B cell (primary cell): ENCODE measurements at regions not wholly inside any gene's neighbourhood (a gene's known extent, or its start where the extent isn't known, plus 50 kb on each side); places are given as distances from the start of the nearest gene placed in this dataset.

Experiments used
- ATAC-seq: fragments of 200-7000 bp; cut with Tn5 transposase; one replicate; pipeline ENCODE4 v1.10.0; 2021; ENCODE audit warnings: low read depth, mild to moderate bottlenecking, moderate number of reproducible peaks, moderate library complexity
- CTCF ChIA-PET: fragments of 350-600 bp; sonication (Branson Sonifier 250); formaldehyde crosslinking; loops from one replicate; lab custom pipeline; 2021; ENCODE audit warnings: antibody characterized with exemption, inconsistent platforms; lab: Charles Lee
- POLR2A ChIA-PET: fragments of 350-600 bp; sonication (Branson Sonifier 250); formaldehyde crosslinking; loops from one replicate; lab custom pipeline; 2021; ENCODE audit warnings: antibody characterized with exemption; lab: Charles Lee
- DNase-seq: peaks from one replicate; pipeline ENCODE4 v3.0.0; 2013
- H2AFZ ChIP-seq: 2 replicates; pipeline ENCODE4 v1.6.1; 2012; ENCODE audit warnings: mild to moderate bottlenecking, low read depth, low read length; ENCODE audit not compliant: insufficient read depth, poor library complexity, severe bottlenecking
- H3K27ac ChIP-seq, 2 donors: 1 replicate in 1 of 2; 2 replicates in 1 of 2; pipeline ENCODE4 v1.5.1; 2012 to 2013; ENCODE audit warnings: low read length in 2 of 2, mild to moderate bottlenecking in 2 of 2, moderate library complexity in 1 of 2
- H3K27me3 ChIP-seq, 4 experiments: fragments of 200-600 bp in 1 of 4; sonication (generic) in 1 of 4; replicated peaks in 1 of 4; 1 replicate in 2 of 4; 2 replicates in 2 of 4; pipeline versions ENCODE4 v1.6.1 to v1.7.0; 2013 to 2016; ENCODE audit warnings: low read length in 3 of 4, mild to moderate bottlenecking in 2 of 4, mixed read lengths in 1 of 4, moderate library complexity in 1 of 4; ENCODE audit not compliant: insufficient read depth in 4 of 4, control insufficient read depth in 3 of 4; ENCODE audit errors: control extremely low read depth in 1 of 4
- H3K36me3 ChIP-seq, 2 experiments: replicated peaks in 1 of 2; 1 replicate in 1 of 2; 2 replicates in 1 of 2; pipeline versions ENCODE4 v1.6.1 to v1.7.1; 2013; ENCODE audit warnings: low read length in 1 of 2; ENCODE audit not compliant: insufficient read depth in 2 of 2, control insufficient read depth in 1 of 2; ENCODE audit errors: control extremely low read depth in 1 of 2, extremely low read depth in 1 of 2
- H3K4me1 ChIP-seq, 2 donors: fragments of 200-600 bp in 1 of 2; sonication (generic) in 1 of 2; 1 replicate in 1 of 2; 2 replicates in 1 of 2; pipeline versions ENCODE4 v1.5.1 to v1.6.1; 2013 to 2017; ENCODE audit warnings: low read length in 2 of 2; ENCODE audit not compliant: control insufficient read depth in 2 of 2, insufficient read depth in 2 of 2
- H3K4me2 ChIP-seq: replicated peaks from 2 replicates; pipeline ENCODE3; 2012; ENCODE audit warnings: mild to moderate bottlenecking, low read depth, low read length; ENCODE audit not compliant: poor library complexity, severe bottlenecking
- H3K4me3 ChIP-seq, 5 experiments: fragments of 200-600 bp in 1 of 5; sonication (generic) in 1 of 5; 1 replicate in 3 of 5; 2 replicates in 2 of 5; pipeline versions ENCODE4 v1.5.1 to v1.7.0; 2011 to 2016; ENCODE audit warnings: low read length in 4 of 5, mild to moderate bottlenecking in 4 of 5, low read depth in 2 of 5, control low read depth in 1 of 5, moderate library complexity in 1 of 5; ENCODE audit not compliant: insufficient read depth in 1 of 5; ENCODE audit errors: control extremely low read depth in 1 of 5, extremely low read depth in 1 of 5
- H3K79me2 ChIP-seq: fragments of 200-600 bp; sonication (generic); one replicate; pipeline ENCODE4 v1.6.0; 2016; ENCODE audit warnings: low read length; ENCODE audit not compliant: control insufficient read depth, insufficient read depth
- H3K9ac ChIP-seq: fragments of 200-600 bp; sonication (generic); 2 replicates; pipeline ENCODE4 v1.6.1; 2017; ENCODE audit warnings: mild to moderate bottlenecking, low read length, moderate library complexity
- H3K9me3 ChIP-seq, 3 donors: one replicate each; pipeline versions ENCODE4 v1.6.1 to v1.7.1; 2013; ENCODE audit warnings: low read length in 2 of 3; ENCODE audit not compliant: control insufficient read depth in 2 of 3, insufficient read depth in 1 of 3; ENCODE audit errors: control extremely low read depth in 1 of 3
- H4K20me1 ChIP-seq: 2 replicates; pipeline ENCODE4 v1.6.0; 2012; ENCODE audit warnings: mild to moderate bottlenecking, low read length; ENCODE audit not compliant: insufficient read depth, control insufficient read depth, poor library complexity, severe bottlenecking
- H3K27ac Mint-ChIP-seq: one replicate; pipeline ENCODE4 v1.8.0; 2021; ENCODE audit warnings: mixed read lengths
- H3K27me3 Mint-ChIP-seq: one replicate; pipeline ENCODE4 v1.8.0; 2021; ENCODE audit warnings: mixed read lengths
- H3K4me1 Mint-ChIP-seq: one replicate; pipeline ENCODE4 v1.8.0; 2021; ENCODE audit warnings: mixed read lengths
- H3K4me3 Mint-ChIP-seq: one replicate; pipeline ENCODE4 v1.8.0; 2021; ENCODE audit warnings: mixed read lengths
- H3K9me3 Mint-ChIP-seq: one replicate; pipeline ENCODE4 v1.8.0; 2022; ENCODE audit warnings: mixed read lengths; ENCODE audit not compliant: insufficient read depth
- EZH2 ChIP-seq: IDR thresholded peaks from 2 replicates; pipeline ENCODE4 v1.6.1; 2012; ENCODE audit warnings: borderline replicate concordance, low read depth, mild to moderate bottlenecking, moderate library complexity, low read length; ENCODE audit not compliant: insufficient read depth, poor library complexity, severe bottlenecking
- WGBS: methylation state at CpG from one replicate; pipeline ENCODE4 v1.1.5; 2013; ENCODE audit warnings: missing lambda C conversion rate; ENCODE audit not compliant: insufficient coverage; 5-methylcytosine and 5-hydroxymethylcytosine counted together
- intact Hi-C: fragments of 100-400 bp; cut with micrococcal nuclease; formaldehyde crosslinking; loops from one replicate; pipeline ENCODE4 v1.10.0; 2022
- TF ChIP-seq, protein P1 (sequence below): fragments of 200-600 bp; IDR thresholded peaks from one replicate; pipeline ENCODE4 v1.8.0; 2022; ENCODE audit warnings: antibody characterized with exemption, mild to moderate bottlenecking

DNA sequence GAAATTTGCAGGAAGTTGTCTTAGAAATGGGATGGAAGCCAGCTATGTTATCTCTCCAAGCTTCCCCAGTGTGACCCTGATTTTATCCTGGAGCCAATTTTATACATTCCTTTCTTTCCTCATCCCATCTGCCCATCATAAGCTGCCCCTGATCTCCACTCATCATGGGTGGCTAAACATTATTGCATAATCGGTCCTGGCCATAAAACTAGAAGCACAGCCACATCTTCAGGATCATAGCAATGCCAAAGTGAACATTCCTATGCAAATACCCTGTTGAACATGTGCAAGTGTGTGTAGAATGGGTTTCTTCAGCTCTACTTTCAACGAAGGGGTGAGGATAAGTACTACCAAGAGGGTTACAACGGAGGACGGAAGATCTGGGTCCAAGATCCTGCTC lies 50.6 kb upstream of the COG2 start:
- no peaks in the 10 kb centered on the region for H3K9me3 Mint-ChIP-seq
- POLR2A ChIA-PET: no interaction called here
- no peak overlapping the region for H3K4me2 ChIP-seq
- no peak overlapping the region for H2AFZ ChIP-seq
- no peak for ATAC-seq
- H3K27me3 ChIP-seq: peaks cover 0 to 6% (median 0%) of the 10 kb centered on the region in 4 experiments
- TF ChIP-seq EZH2: no peak
- TF ChIP-seq, protein P1, sequence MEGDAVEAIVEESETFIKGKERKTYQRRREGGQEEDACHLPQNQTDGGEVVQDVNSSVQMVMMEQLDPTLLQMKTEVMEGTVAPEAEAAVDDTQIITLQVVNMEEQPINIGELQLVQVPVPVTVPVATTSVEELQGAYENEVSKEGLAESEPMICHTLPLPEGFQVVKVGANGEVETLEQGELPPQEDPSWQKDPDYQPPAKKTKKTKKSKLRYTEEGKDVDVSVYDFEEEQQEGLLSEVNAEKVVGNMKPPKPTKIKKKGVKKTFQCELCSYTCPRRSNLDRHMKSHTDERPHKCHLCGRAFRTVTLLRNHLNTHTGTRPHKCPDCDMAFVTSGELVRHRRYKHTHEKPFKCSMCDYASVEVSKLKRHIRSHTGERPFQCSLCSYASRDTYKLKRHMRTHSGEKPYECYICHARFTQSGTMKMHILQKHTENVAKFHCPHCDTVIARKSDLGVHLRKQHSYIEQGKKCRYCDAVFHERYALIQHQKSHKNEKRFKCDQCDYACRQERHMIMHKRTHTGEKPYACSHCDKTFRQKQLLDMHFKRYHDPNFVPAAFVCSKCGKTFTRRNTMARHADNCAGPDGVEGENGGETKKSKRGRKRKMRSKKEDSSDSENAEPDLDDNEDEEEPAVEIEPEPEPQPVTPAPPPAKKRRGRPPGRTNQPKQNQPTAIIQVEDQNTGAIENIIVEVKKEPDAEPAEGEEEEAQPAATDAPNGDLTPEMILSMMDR: no peak
- no peak overlapping the region for H3K27ac Mint-ChIP-seq
- H3K79me2 ChIP-seq: no peaks in the 10 kb centered on the region
- no peak overlapping the region for H3K4me3 ChIP-seq
- H4K20me1 ChIP-seq: no peaks in the 10 kb centered on the region
- no peak overlapping the region for H3K27ac ChIP-seq
- H3K36me3 ChIP-seq: no peaks in the 10 kb centered on the region
- intact Hi-C loops: no loop called here
- H3K4me3 Mint-ChIP-seq: no peak overlapping the region
- CTCF ChIA-PET: no interaction called here
- peaks cover 43% of the 10 kb centered on the region for H3K27me3 Mint-ChIP-seq
- no peaks in the 10 kb centered on the region for H3K4me1 Mint-ChIP-seq
- no peak overlapping the region for H3K9ac ChIP-seq
- no peaks in the 10 kb centered on the region for H3K4me1 ChIP-seq
- WGBS: 83% methylated on average over 3 of the region's 4 CpGs
- DNase-seq: no peak
- no peaks in the 10 kb centered on the region for H3K9me3 ChIP-seq

DNA sequence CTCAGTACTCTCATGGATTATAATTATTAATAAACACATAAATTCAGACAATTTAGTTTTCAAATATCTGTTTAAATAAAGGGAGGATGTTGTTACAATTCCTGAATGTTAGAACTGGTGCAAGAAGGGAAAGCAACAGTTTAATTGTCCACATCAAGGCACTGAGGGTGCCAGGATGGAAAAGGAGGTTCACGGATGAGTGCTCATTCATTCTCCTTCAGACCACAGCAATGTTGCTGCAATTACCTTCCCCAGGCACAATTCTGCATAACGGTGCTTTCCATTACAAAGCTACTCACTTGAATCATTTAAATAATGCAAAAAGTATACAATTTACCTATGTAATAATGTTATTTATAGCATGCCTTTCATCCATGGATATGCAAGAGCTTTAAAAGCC lies 52.3 kb upstream of the COG2 start:
- H3K4me3 ChIP-seq: no peak overlapping the region
- no CpG with 5 or more reads among the region's 2 CpGs for WGBS
- peaks cover 0 to 10% (median 2%) of the 10 kb centered on the region in 4 experiments for H3K27me3 ChIP-seq
- H3K27ac ChIP-seq: no peak overlapping the region
- Mint-ChIP-seq H3K4me1 (no peaks in the 10 kb centered on the region), H3K27me3 (peaks cover 38% of the 10 kb centered on the region), H3K27ac (no peak overlapping the region), H3K9me3 (peaks cover 2% of the 10 kb centered on the region), H3K4me3 (no peak overlapping the region)
- H3K9ac ChIP-seq: no peak overlapping the region
- CTCF ChIA-PET: no interaction called here
- H3K36me3 ChIP-seq: no peaks in the 10 kb centered on the region
- intact Hi-C loops: no loop called here
- no peaks in the 10 kb centered on the region for H3K4me1 ChIP-seq
- no peak for ATAC-seq
- H4K20me1 ChIP-seq: no peaks in the 10 kb centered on the region
- H3K9me3 ChIP-seq: peaks cover 0 to under 1% (median 0%) of the 10 kb centered on the region in 3 donors
- TF ChIP-seq EZH2: no peak
- TF ChIP-seq, protein P1: no peak
- no peak overlapping the region for H2AFZ ChIP-seq
- H3K4me2 ChIP-seq: no peak overlapping the region
- POLR2A ChIA-PET: no interaction called here
- no peak for DNase-seq
- no peaks in the 10 kb centered on the region for H3K79me2 ChIP-seq
